Renal pelvis (tissue), 1 donor: ENCODE measurements at regions not wholly inside any gene's neighbourhood (a gene's known extent, or its start where the extent isn't known, plus 50 kb on each side); places are given as distances from the start of the nearest gene placed in this dataset.

ENCODE experiments used
- DNase-seq: peaks from one replicate; pipeline ENCODE4 v3.0.0-alpha.2; 2013

- no peak for DNase-seq
These were observed 236.1 kb downstream of the TEX29 start for GRCh38 chr13:111556496-111556895.

GRCh38 chr13:111557921-111558699, 237.7 kb downstream of the TEX29 start:
- no peak for DNase-seq

GRCh38 chr13:111558700-111559088, 238.3 kb downstream of the TEX29 start:
- DNase-seq = no peak

GRCh38 chr13:111559612-111560403, 239.4 kb downstream of the TEX29 start:
- DNase-seq = no peak

GRCh38 chr13:111561091-111561781, 240.8 kb downstream of the TEX29 start:
- no peak for DNase-seq

- DNase-seq = no peak
These were observed 242.3 kb downstream of the TEX29 start for GRCh38 chr13:111562716-111563115.

- no peak for DNase-seq
These were observed 244.2 kb downstream of the TEX29 start for GRCh38 chr13:111564606-111565005.

GRCh38 chr13:111565400-111565799, 245.0 kb downstream of the TEX29 start:
- no peak for DNase-seq

- no peak for DNase-seq
These were observed 246.1 kb downstream of the TEX29 start for GRCh38 chr13:111566567-111566966.

- DNase-seq = no peak
These were observed 247.2 kb downstream of the TEX29 start for GRCh38 chr13:111567637-111568036.

- DNase-seq = no peak
These were observed 247.8 kb downstream of the TEX29 start for GRCh38 chr13:111568290-111568689.

- no peak for DNase-seq
These were observed 250.5 kb downstream of the TEX29 start for GRCh38 chr13:111570911-111571310.

- no peak for DNase-seq
These were observed 252.7 kb downstream of the TEX29 start for GRCh38 chr13:111572956-111573761.

- DNase-seq = no peak
These were observed 253.4 kb downstream of the TEX29 start for GRCh38 chr13:111573801-111574200.

GRCh38 chr13:111575276-111575675, 254.8 kb downstream of the TEX29 start:
- no peak for DNase-seq

- no peak for DNase-seq
These were observed 255.3 kb downstream of the TEX29 start for GRCh38 chr13:111575719-111576118.

GRCh38 chr13:111577208-111577828, 256.9 kb downstream of the TEX29 start:
- peak; percentile 68 for DNase-seq

- no peak for DNase-seq
These were observed 257.6 kb downstream of the TEX29 start for GRCh38 chr13:111577956-111578605.

GRCh38 chr13:111584101-111584672, 263.7 kb downstream of the TEX29 start:
- DNase-seq = no peak

GRCh38 chr13:111584870-111585269, 264.4 kb downstream of the TEX29 start:
- no peak for DNase-seq
